ENCODE measurements at regions not wholly inside any gene's neighbourhood (a gene's known extent, or its start where the extent isn't known, plus 50 kb on each side); places are given as distances from the start of the nearest gene placed in this dataset.
A peak's percentile ranks its signal among the peaks of the same experiment; 100 is the strongest.
"Not testable (repeated sequence)": the region's sequence is repeated elsewhere in the genome, so short reads cannot be mapped to it uniquely, and the experiment has no call there.

GRCh38 chr7:16267953-16268820, 153.2 kb downstream of the CRPPA start:
- no peak for FAIRE-seq
- TF ChIP-seq POLR2A (IDR thresholded peaks at IDR 0.05; ENCODE audit: low read depth, low read length) = no peak

GRCh38 chr7:16266877-16267276, 154.5 kb downstream of the CRPPA start:
- no peak for DNase-seq (ENCODE audit: insufficient read length, low spot score)
- no peak for TF ChIP-seq POLR2A (IDR thresholded peaks at IDR 0.05; ENCODE audit: low read depth, low read length)
- FAIRE-seq = no peak

More at GRCh38 chr7:16267953-16268820, 153.2 kb downstream of the CRPPA start:
- no peak for DNase-seq (ENCODE audit: insufficient read length, low spot score)

GRCh38 chr7:16266470-16266869, 154.9 kb downstream of the CRPPA start:
- DNase-seq (ENCODE audit: insufficient read length, low spot score); FAIRE-seq: not testable (repeated sequence)

GRCh38 chr7:16265863-16266458, 155.4 kb downstream of the CRPPA start:
- no peak for DNase-seq (ENCODE audit: insufficient read length, low spot score)
- TF ChIP-seq POLR2A (IDR thresholded peaks at IDR 0.05; ENCODE audit: low read depth, low read length) = no peak
- peak; percentile 53 for FAIRE-seq

GRCh38 chr7:16264823-16265804, 156.2 kb downstream of the CRPPA start:
- peak; percentile 84 for FAIRE-seq

GRCh38 chr7:16264036-16264819, 157.1 kb downstream of the CRPPA start:
- FAIRE-seq (peak; percentile 73), DNase-seq (ENCODE audit: insufficient read length, low spot score) (no peak)
- no peak for TF ChIP-seq POLR2A (IDR thresholded peaks at IDR 0.05; ENCODE audit: low read depth, low read length)

More at GRCh38 chr7:16264823-16265804, 156.2 kb downstream of the CRPPA start:
- no peak for DNase-seq (ENCODE audit: insufficient read length, low spot score)
- no peak for TF ChIP-seq POLR2A (IDR thresholded peaks at IDR 0.05; ENCODE audit: low read depth, low read length)

- not testable (repeated sequence) for FAIRE-seq; DNase-seq (ENCODE audit: insufficient read length, low spot score)
Observed at GRCh38 chr7:16263377-16263776, 158.0 kb downstream of the CRPPA start.

GRCh38 chr7:16261654-16262053, 159.7 kb downstream of the CRPPA start:
- no peak for TF ChIP-seq POLR2A (IDR thresholded peaks at IDR 0.05; ENCODE audit: low read depth, low read length)
- DNase-seq (ENCODE audit: insufficient read length, low spot score) = no peak
- peak; percentile 36 for FAIRE-seq

GRCh38 chr7:16261100-16261499, 160.2 kb downstream of the CRPPA start:
- DNase-seq (ENCODE audit: insufficient read length, low spot score) (no peak), FAIRE-seq (peak; percentile 15)
- TF ChIP-seq POLR2A (IDR thresholded peaks at IDR 0.05; ENCODE audit: low read depth, low read length) = no peak

- DNase-seq (ENCODE audit: insufficient read length, low spot score) (no peak), FAIRE-seq (peak; percentile 67)
- TF ChIP-seq POLR2A (IDR thresholded peaks at IDR 0.05; ENCODE audit: low read depth, low read length) = no peak
Observed at GRCh38 chr7:16260236-16260728, 161.1 kb downstream of the CRPPA start.

- FAIRE-seq; DNase-seq (ENCODE audit: insufficient read length, low spot score): not testable (repeated sequence)
Observed at GRCh38 chr7:16256419-16256818, 164.9 kb downstream of the CRPPA start.

- DNase-seq (ENCODE audit: insufficient read length, low spot score); FAIRE-seq: not testable (repeated sequence)
Observed at GRCh38 chr7:16255952-16256351, 165.4 kb downstream of the CRPPA start.

GRCh38 chr7:16250655-16251054, 170.7 kb downstream of the CRPPA start:
- FAIRE-seq; DNase-seq (ENCODE audit: insufficient read length, low spot score): not testable (repeated sequence)

GRCh38 chr7:16249204-16249603, 172.1 kb downstream of the CRPPA start:
- not testable (repeated sequence) for FAIRE-seq

GRCh38 chr7:16248556-16248955, 172.8 kb downstream of the CRPPA start:
- FAIRE-seq; DNase-seq (ENCODE audit: insufficient read length, low spot score): not testable (repeated sequence)

More at GRCh38 chr7:16249204-16249603, 172.1 kb downstream of the CRPPA start:
- not testable (repeated sequence) for DNase-seq (ENCODE audit: insufficient read length, low spot score)
